ENCODE measurements at regions not wholly inside any gene's neighbourhood (a gene's known extent, or its start where the extent isn't known, plus 50 kb on each side); places are given as distances from the start of the nearest gene placed in this dataset.

DNA sequence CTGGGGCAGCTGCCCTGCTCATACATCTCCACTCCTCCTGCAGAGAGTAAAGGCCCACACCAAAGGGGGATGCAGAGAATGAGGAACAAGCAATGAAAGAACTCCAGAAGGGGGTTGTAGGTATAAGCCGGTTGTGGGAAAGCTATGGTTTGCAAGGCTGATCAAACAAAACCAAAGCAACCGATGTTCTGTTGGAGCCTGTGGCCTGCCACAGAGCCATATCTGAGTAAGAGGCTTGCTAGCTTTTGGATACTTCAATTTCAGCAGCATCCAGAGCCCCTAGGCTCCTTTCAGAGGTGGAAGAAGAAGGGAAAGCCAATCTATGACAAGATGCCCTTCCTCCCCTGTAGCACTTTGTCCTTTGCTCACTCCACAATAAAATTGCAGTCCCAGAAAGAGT is 163.2 kb downstream of the RRAGC start:
- DNase-seq (ENCODE audit: extremely low read depth, low read depth) = no peak
- TF ChIP-seq, protein P1, sequence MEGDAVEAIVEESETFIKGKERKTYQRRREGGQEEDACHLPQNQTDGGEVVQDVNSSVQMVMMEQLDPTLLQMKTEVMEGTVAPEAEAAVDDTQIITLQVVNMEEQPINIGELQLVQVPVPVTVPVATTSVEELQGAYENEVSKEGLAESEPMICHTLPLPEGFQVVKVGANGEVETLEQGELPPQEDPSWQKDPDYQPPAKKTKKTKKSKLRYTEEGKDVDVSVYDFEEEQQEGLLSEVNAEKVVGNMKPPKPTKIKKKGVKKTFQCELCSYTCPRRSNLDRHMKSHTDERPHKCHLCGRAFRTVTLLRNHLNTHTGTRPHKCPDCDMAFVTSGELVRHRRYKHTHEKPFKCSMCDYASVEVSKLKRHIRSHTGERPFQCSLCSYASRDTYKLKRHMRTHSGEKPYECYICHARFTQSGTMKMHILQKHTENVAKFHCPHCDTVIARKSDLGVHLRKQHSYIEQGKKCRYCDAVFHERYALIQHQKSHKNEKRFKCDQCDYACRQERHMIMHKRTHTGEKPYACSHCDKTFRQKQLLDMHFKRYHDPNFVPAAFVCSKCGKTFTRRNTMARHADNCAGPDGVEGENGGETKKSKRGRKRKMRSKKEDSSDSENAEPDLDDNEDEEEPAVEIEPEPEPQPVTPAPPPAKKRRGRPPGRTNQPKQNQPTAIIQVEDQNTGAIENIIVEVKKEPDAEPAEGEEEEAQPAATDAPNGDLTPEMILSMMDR (IDR thresholded peaks at IDR 0.05; ENCODE audit: low read depth, low read length) = no peak

DNA sequence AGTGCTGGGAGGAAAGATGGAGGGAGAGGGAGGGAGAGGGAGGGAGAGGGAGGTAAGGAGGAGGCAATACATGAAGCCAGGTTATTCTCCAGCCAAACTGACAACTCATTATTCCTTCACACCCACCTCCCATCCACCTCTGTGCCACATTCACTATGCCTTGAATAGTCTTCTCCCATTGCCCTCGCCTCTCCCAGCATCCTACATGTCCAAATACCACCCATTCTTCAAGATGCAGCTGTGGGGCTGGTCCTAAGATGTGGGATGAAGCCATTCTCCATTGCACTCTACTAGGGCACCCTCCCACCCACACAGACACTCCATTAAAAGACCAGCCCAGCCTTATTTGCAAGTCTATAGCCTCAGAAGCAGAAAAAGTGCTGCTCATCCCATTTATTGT is 165.8 kb downstream of the RRAGC start:
- TF ChIP-seq, protein P1 (IDR thresholded peaks at IDR 0.05; ENCODE audit: low read depth, low read length) = no peak
- DNase-seq (ENCODE audit: extremely low read depth, low read depth) = no peak

DNA sequence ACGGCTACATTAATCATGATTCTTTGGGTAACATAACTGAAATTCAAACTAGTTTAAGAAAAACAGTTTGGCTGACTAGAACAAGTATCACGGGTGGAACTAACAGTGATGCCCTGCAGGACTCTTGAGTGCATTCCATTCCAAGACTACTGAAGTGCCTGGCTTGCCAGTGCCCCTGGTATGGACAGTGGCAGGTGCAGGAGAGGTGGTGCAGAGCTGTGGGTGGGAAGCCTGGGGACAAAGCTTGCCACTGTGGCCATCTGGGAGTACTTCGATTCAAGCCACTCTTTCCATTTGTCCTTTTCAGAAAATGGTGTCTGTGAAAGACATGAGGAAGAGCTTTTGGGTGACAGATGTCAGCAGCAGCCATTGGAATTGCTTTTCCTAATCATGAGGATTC is 166.5 kb downstream of the RRAGC start:
- no peak for DNase-seq (ENCODE audit: extremely low read depth, low read depth)
- TF ChIP-seq, protein P1 (IDR thresholded peaks at IDR 0.05; ENCODE audit: low read depth, low read length) = no peak

DNA sequence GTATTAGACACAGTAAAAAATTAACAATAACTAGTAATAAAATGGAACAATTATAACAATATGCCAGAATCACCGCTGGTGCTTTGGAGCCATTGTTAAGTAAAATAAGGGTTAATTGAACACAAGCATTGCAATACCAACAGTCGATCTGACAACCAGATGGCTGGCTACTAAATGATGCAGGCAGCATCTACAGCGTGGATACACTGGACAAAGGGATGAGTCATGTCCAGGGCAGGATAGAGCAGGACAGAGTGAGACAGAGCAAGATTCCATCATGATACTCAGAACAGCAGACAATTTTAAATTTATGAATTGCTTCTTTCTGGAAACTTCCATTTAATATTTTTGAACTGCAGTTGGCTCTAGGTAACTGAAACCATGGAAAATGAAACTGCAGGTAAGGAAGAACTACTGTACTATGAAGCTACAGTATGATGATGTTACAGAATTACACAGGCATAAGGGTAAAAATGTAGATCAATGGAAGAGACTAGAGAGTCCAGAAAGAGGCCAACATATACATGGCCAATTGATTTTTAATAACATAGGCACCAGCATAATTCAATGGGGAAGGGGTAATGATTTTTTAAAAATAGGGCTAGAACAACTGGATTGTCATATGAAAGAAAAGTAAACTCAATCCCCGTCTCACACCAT is 168.7 kb downstream of the RRAGC start:
- TF ChIP-seq, protein P1 (IDR thresholded peaks at IDR 0.05; ENCODE audit: low read depth, low read length) = no peak
- DNase-seq (ENCODE audit: extremely low read depth, low read depth) = no peak

DNA sequence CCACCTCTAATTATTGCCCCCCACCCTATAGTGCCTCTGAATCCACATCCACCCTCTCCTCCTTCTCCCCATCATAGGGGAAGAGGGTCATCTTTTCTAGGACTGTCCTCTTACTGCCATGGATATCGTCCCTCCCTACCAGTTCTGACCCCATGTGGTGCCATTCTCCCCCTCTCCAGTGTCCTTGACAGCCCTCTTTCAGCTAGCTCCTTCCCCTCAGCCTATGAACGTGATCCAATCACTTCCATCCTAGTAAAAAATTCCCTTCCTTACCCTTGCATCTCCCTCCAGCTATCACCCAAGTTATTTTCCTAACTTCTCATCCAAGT is 172.7 kb downstream of the RRAGC start:
- DNase-seq (ENCODE audit: extremely low read depth, low read depth) = no peak
- TF ChIP-seq, protein P1 (IDR thresholded peaks at IDR 0.05; ENCODE audit: low read depth, low read length) = no peak

DNA sequence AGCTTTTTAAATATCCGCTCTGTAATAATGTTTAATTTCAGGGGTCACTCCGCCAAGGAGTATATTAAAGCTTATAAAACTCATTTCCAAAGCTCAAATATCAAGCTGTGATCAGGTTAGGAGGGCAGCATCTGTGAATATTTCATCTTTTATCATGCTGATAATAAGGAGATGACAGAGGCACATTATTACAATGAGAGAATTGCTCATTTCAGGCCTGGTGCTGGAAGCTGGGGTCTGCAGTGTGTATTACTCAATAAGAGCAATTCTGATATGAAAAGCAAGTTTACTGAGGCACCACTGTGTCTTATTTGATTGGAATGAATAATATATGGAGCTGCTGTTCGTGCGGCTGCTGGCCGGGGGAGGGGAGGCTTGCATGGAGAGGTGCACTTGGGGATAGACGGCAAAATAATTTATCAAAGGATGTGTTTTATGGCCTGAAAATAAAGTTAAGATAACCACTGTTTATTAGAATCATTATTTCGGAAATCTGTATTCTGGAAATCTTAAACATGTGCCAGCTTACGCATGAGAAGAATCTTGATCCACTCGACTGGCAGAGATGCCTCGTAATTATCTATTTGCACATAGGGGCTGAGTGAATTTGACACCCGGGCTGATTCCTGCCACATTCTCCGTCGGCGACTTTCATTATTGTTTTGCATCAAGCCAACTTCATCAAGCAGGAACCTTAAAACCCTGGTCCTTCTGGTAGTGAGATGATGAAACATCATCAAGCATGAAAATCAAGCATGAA is 173.2 kb downstream of the RRAGC start:
- no peak for DNase-seq (ENCODE audit: extremely low read depth, low read depth)
- TF ChIP-seq, protein P1 (IDR thresholded peaks at IDR 0.05; ENCODE audit: low read depth, low read length) = no peak

DNA sequence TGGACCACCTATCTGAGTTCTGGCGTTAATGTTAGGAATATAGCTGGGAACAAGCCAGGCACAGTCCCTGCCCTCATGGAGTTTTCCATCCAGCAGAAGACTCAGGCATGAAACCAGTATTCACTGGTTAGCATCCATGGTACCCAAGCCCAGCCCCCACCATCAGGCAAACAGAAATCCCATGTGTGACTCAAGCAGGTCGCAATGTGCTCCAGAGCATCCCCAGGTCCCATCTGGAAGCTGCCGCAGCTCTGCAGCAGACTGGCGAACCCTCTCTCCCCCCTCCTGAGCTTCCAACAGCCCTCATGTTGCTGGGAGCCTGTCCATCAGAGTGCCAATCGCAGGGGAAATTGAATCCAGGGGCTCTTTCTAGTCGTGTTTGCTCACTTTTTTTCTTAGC is 174.2 kb downstream of the RRAGC start:
- TF ChIP-seq, protein P1 (IDR thresholded peaks at IDR 0.05; ENCODE audit: low read depth, low read length) = no peak
- no peak for DNase-seq (ENCODE audit: extremely low read depth, low read depth)

Data from AG09319 (cell line).